ENCODE measurements at regions not wholly inside any gene's neighbourhood (a gene's known extent, or its start where the extent isn't known, plus 50 kb on each side); places are given as distances from the start of the nearest gene placed in this dataset.

DNA sequence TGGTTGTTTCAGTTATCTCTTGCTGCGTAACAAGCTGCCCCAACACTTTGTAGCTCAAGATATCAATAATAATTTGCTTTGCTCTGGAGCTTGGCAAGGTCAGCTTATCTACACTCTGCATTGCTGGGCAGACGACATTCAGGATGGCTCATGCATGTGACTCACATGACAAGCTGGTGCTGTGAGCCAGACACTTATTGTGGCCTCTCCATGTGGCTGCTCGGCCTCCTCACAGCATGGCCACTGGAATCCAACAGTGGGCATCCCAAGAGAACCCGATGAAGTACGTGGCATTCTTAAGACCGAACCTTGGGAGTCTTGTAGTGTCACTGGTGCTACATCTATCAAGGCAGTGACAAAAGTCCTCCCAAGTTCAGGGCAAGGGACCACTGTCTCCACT is 94.2 kb upstream of the MVB12B start (continued):
- TF ChIP-seq, protein P1, sequence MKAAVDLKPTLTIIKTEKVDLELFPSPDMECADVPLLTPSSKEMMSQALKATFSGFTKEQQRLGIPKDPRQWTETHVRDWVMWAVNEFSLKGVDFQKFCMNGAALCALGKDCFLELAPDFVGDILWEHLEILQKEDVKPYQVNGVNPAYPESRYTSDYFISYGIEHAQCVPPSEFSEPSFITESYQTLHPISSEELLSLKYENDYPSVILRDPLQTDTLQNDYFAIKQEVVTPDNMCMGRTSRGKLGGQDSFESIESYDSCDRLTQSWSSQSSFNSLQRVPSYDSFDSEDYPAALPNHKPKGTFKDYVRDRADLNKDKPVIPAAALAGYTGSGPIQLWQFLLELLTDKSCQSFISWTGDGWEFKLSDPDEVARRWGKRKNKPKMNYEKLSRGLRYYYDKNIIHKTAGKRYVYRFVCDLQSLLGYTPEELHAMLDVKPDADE (IDR thresholded peaks at IDR 0.05) = no peak
- TF ChIP-seq JUNB (IDR thresholded peaks at IDR 0.05; ENCODE audit: unreplicated experiment) = no peak

DNA sequence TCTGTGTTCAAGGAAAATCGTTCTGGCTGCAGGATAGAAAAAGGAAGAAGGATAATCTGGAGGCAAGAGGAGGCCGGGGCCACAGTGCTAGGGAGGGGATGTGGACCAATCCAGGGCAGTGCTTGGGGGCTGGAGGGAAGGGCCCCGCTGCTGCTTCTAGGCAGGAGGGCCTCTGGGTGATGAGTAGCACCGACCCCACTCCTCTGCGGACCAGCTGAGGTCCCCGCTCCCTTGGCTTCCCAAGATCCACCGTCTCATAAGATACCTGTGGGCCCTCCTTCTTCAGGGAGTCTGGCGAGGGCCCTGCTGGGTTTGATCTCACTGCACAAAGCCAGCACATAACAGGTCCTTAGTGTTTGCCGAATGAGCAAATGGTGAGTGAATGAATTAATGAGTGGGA is 93.5 kb upstream of the MVB12B start:
- no peaks in the 10 kb centered on the region for H3F3A ChIP-seq (replicated peaks; ENCODE audit: low read depth)
- no peaks in the 10 kb centered on the region for H3K27me3 ChIP-seq (ENCODE audit: insufficient read depth)
- no peak overlapping the region for H3K4me2 ChIP-seq
- no peaks in the 10 kb centered on the region; the same call in 2 of the 3 replicates for H3K9me3 Mint-ChIP-seq
- no peaks in the 10 kb centered on the region for H4K20me1 ChIP-seq (replicated peaks; ENCODE audit: insufficient read depth)
- no peak overlapping the region for H3K4me3 ChIP-seq
- no peak for ATAC-seq
- H3K27ac ChIP-seq (ENCODE audit: low read depth) = no peak overlapping the region
- no peaks in the 10 kb centered on the region for H3K4me1 ChIP-seq (ENCODE audit: insufficient read depth)
- no peaks in the 10 kb centered on the region for H3K36me3 ChIP-seq (ENCODE audit: insufficient read depth)
- no peak overlapping the region for H3K4me3 Mint-ChIP-seq
- H3K4me1 Mint-ChIP-seq = no peaks in the 10 kb centered on the region; the same call in 2 of the 3 replicates
- H3K27ac Mint-ChIP-seq = no peak overlapping the region
- no peaks in the 10 kb centered on the region for H3K36me3 Mint-ChIP-seq (ENCODE audit: low read depth)
- H3K79me2 ChIP-seq (replicated peaks; ENCODE audit: insufficient read depth) = no peaks in the 10 kb centered on the region
- H2AFZ ChIP-seq = no peak overlapping the region
- no peak for DNase-seq (ENCODE audit: low spot score)
- peaks cover 8% of the 10 kb centered on the region for H3K27me3 Mint-ChIP-seq (ENCODE audit: insufficient read depth, low read depth, poor library complexity)
- H3K9me2 ChIP-seq (ENCODE audit: insufficient read depth) = no peaks in the 10 kb centered on the region
- TF ChIP-seq NANOG (IDR thresholded peaks at IDR 0.05; ENCODE audit: borderline replicate concordance) (no peak), STAT1 (IDR thresholded peaks at IDR 0.05; ENCODE audit: unreplicated experiment) (no peak), POLR2AphosphoS5 (IDR thresholded peaks at IDR 0.05; ENCODE audit: low read depth) (no peak), CREB1 (CRISPR knock-in tag; IDR thresholded peaks at IDR 0.05; ENCODE audit: low read depth) (no peak), ZNF114 (CRISPR knock-in tag; IDR thresholded peaks at IDR 0.05) (no peak), EZH2phosphoT487 (IDR thresholded peaks at IDR 0.05; ENCODE audit: unreplicated experiment) (no peak), JUNB (IDR thresholded peaks at IDR 0.05; ENCODE audit: unreplicated experiment) (no peak), ZNF331 (CRISPR knock-in tag; IDR thresholded peaks at IDR 0.05; ENCODE audit: low read depth) (no peak)
- TF ChIP-seq, protein P2, sequence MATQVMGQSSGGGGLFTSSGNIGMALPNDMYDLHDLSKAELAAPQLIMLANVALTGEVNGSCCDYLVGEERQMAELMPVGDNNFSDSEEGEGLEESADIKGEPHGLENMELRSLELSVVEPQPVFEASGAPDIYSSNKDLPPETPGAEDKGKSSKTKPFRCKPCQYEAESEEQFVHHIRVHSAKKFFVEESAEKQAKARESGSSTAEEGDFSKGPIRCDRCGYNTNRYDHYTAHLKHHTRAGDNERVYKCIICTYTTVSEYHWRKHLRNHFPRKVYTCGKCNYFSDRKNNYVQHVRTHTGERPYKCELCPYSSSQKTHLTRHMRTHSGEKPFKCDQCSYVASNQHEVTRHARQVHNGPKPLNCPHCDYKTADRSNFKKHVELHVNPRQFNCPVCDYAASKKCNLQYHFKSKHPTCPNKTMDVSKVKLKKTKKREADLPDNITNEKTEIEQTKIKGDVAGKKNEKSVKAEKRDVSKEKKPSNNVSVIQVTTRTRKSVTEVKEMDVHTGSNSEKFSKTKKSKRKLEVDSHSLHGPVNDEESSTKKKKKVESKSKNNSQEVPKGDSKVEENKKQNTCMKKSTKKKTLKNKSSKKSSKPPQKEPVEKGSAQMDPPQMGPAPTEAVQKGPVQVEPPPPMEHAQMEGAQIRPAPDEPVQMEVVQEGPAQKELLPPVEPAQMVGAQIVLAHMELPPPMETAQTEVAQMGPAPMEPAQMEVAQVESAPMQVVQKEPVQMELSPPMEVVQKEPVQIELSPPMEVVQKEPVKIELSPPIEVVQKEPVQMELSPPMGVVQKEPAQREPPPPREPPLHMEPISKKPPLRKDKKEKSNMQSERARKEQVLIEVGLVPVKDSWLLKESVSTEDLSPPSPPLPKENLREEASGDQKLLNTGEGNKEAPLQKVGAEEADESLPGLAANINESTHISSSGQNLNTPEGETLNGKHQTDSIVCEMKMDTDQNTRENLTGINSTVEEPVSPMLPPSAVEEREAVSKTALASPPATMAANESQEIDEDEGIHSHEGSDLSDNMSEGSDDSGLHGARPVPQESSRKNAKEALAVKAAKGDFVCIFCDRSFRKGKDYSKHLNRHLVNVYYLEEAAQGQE (IDR thresholded peaks at IDR 0.05; ENCODE audit: unreplicated experiment) = no peak
- TF ChIP-seq, protein P3, sequence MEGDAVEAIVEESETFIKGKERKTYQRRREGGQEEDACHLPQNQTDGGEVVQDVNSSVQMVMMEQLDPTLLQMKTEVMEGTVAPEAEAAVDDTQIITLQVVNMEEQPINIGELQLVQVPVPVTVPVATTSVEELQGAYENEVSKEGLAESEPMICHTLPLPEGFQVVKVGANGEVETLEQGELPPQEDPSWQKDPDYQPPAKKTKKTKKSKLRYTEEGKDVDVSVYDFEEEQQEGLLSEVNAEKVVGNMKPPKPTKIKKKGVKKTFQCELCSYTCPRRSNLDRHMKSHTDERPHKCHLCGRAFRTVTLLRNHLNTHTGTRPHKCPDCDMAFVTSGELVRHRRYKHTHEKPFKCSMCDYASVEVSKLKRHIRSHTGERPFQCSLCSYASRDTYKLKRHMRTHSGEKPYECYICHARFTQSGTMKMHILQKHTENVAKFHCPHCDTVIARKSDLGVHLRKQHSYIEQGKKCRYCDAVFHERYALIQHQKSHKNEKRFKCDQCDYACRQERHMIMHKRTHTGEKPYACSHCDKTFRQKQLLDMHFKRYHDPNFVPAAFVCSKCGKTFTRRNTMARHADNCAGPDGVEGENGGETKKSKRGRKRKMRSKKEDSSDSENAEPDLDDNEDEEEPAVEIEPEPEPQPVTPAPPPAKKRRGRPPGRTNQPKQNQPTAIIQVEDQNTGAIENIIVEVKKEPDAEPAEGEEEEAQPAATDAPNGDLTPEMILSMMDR (conservative IDR thresholded peaks at IDR 0.05; ENCODE audit: low read depth in 2 of 2) = no peak
- TF ChIP-seq, protein P1 (IDR thresholded peaks at IDR 0.05) = no peak
- TF ChIP-seq, protein P4, sequence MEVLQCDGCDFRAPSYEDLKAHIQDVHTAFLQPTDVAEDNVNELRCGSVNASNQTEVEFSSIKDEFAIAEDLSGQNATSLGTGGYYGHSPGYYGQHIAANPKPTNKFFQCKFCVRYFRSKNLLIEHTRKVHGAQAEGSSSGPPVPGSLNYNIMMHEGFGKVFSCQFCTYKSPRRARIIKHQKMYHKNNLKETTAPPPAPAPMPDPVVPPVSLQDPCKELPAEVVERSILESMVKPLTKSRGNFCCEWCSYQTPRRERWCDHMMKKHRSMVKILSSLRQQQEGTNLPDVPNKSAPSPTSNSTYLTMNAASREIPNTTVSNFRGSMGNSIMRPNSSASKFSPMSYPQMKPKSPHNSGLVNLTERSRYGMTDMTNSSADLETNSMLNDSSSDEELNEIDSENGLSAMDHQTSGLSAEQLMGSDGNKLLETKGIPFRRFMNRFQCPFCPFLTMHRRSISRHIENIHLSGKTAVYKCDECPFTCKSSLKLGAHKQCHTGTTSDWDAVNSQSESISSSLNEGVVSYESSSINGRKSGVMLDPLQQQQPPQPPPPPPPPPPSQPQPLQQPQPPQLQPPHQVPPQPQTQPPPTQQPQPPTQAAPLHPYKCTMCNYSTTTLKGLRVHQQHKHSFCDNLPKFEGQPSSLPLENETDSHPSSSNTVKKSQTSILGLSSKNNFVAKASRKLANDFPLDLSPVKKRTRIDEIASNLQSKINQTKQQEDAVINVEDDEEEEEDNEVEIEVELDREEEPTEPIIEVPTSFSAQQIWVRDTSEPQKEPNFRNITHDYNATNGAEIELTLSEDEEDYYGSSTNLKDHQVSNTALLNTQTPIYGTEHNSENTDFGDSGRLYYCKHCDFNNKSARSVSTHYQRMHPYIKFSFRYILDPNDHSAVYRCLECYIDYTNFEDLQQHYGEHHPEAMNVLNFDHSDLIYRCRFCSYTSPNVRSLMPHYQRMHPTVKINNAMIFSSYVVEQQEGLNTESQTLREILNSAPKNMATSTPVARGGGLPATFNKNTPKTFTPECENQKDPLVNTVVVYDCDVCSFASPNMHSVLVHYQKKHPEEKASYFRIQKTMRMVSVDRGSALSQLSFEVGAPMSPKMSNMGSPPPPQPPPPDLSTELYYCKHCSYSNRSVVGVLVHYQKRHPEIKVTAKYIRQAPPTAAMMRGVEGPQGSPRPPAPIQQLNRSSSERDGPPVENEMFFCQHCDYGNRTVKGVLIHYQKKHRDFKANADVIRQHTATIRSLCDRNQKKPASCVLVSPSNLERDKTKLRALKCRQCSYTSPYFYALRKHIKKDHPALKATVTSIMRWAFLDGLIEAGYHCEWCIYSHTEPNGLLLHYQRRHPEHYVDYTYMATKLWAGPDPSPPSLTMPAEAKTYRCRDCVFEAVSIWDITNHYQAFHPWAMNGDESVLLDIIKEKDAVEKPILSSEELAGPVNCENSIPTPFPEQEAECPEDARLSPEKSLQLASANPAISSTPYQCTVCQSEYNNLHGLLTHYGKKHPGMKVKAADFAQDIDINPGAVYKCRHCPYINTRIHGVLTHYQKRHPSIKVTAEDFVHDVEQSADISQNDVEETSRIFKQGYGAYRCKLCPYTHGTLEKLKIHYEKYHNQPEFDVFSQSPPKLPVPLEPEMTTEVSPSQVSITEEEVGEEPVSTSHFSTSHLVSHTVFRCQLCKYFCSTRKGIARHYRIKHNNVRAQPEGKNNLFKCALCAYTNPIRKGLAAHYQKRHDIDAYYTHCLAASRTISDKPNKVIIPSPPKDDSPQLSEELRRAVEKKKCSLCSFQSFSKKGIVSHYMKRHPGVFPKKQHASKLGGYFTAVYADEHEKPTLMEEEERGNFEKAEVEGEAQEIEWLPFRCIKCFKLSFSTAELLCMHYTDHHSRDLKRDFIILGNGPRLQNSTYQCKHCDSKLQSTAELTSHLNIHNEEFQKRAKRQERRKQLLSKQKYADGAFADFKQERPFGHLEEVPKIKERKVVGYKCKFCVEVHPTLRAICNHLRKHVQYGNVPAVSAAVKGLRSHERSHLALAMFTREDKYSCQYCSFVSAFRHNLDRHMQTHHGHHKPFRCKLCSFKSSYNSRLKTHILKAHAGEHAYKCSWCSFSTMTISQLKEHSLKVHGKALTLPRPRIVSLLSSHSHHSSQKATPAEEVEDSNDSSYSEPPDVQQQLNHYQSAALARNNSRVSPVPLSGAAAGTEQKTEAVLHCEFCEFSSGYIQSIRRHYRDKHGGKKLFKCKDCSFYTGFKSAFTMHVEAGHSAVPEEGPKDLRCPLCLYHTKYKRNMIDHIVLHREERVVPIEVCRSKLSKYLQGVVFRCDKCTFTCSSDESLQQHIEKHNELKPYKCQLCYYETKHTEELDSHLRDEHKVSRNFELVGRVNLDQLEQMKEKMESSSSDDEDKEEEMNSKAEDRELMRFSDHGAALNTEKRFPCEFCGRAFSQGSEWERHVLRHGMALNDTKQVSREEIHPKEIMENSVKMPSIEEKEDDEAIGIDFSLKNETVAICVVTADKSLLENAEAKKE (CRISPR knock-in tag; IDR thresholded peaks at IDR 0.05) = no peak

Data from GM23338 (cell line).